HL-60 (cell line): ENCODE measurements at regions not wholly inside any gene's neighbourhood (a gene's known extent, or its start where the extent isn't known, plus 50 kb on each side); places are given as distances from the start of the nearest gene placed in this dataset.

Source experiments
- DNase-seq, 2 experiments: peaks; one replicate each; pipeline ENCODE4 v3.0.0-alpha.2; 2010 to 2020; ENCODE audit warnings: low read depth in 1 of 2, low spot score in 1 of 2
- H3K27ac ChIP-seq: fragments of 250-450 bp; sonication (Bioruptor Pico); replicated peaks from 2 replicates; pipeline ENCODE4 v1.5.1; 2020; ENCODE audit warnings: mild to moderate bottlenecking, moderate library complexity
- H3K27me3 ChIP-seq: fragments of 250-450 bp; sonication (Bioruptor Pico); 2 replicates; pipeline ENCODE4 v1.5.1; 2021; ENCODE audit warnings: mild to moderate bottlenecking, moderate library complexity; ENCODE audit not compliant: insufficient read depth, poor library complexity, severe bottlenecking
- H3K4me3 ChIP-seq: replicated peaks from 2 replicates; pipeline ENCODE4 v1.5.1; 2011; ENCODE audit warnings: mild to moderate bottlenecking, control low read depth, low read length; ENCODE audit not compliant: insufficient read depth
- CTCF ChIP-seq: IDR thresholded peaks from one replicate; pipeline ENCODE4 v1.5.1; 2011; ENCODE audit warnings: low read length, control low read depth, inconsistent platforms; ENCODE audit not compliant: insufficient read depth
- GABPA ChIP-seq: IDR thresholded peaks from 2 replicates; pipeline ENCODE4 v1.6.1; 2012; ENCODE audit warnings: low read depth
- POLR2AphosphoS5 ChIP-seq: IDR thresholded peaks from 2 replicates; pipeline ENCODE4 v1.6.1; 2012; ENCODE audit warnings: low read depth
- REST ChIP-seq: IDR thresholded peaks from 2 replicates; pipeline ENCODE4 v1.6.1; 2012; ENCODE audit warnings: low read depth; ENCODE audit not compliant: insufficient replicate concordance
- SPI1 ChIP-seq: IDR thresholded peaks from 2 replicates; pipeline ENCODE4 v1.6.1; 2012; ENCODE audit warnings: low read depth, mild to moderate bottlenecking, borderline replicate concordance

- H3K27me3 ChIP-seq = no peaks in the 10 kb centered on the region
- no peak for DNase-seq
Measured at GRCh38 chr7:52525772-52526341, 509.6 kb upstream of the POM121L12 start.

GRCh38 chr7:52518869-52519268, 516.6 kb upstream of the POM121L12 start:
- H3K27ac ChIP-seq = no peak overlapping the region
- TF ChIP-seq SPI1 (no peak), CTCF (no peak), REST (no peak), POLR2AphosphoS5 (no peak), GABPA (no peak)
- no peak for DNase-seq
- H3K4me3 ChIP-seq = no peak overlapping the region
- no peaks in the 10 kb centered on the region for H3K27me3 ChIP-seq

More at GRCh38 chr7:52525772-52526341, 509.6 kb upstream of the POM121L12 start:
- no peak overlapping the region for H3K4me3 ChIP-seq
- TF ChIP-seq POLR2AphosphoS5 = no peak
- no peak for TF ChIP-seq SPI1
- H3K27ac ChIP-seq = no peak overlapping the region

GRCh38 chr7:52512656-52513055, 522.8 kb upstream of the POM121L12 start:
- no peak for TF ChIP-seq REST
- no peak for TF ChIP-seq SPI1
- no peak for TF ChIP-seq GABPA
- no peak for TF ChIP-seq CTCF
- no peak for TF ChIP-seq POLR2AphosphoS5
- H3K27me3 ChIP-seq = no peaks in the 10 kb centered on the region
- no peak overlapping the region for H3K4me3 ChIP-seq
- DNase-seq = no peak
- H3K27ac ChIP-seq = no peak overlapping the region

- no peaks in the 10 kb centered on the region for H3K27me3 ChIP-seq
- no peak for TF ChIP-seq REST
- TF ChIP-seq CTCF = no peak
- TF ChIP-seq POLR2AphosphoS5 = no peak
- DNase-seq = peak in 1 of 2 experiments; percentile 37
- H3K27ac ChIP-seq = no peak overlapping the region
- H3K4me3 ChIP-seq = no peak overlapping the region
Measured at GRCh38 chr7:52507546-52508255, 527.7 kb upstream of the POM121L12 start.
